CD4-positive, CD25-positive, alpha-beta regulatory T cell (primary cell): ENCODE measurements at regions not wholly inside any gene's neighbourhood (a gene's known extent, or its start where the extent isn't known, plus 50 kb on each side); places are given as distances from the start of the nearest gene placed in this dataset.

Source experiments
- ATAC-seq, 2 donors: fragments of 150-1000 bp; cut with Tn5 transposase; one replicate each; pipeline ENCODE4 v1.10.0; 2021; ENCODE audit warnings: low read depth in 2 of 2, moderate number of reproducible peaks in 2 of 2, moderate library complexity in 1 of 2
- DNase-seq, 3 donors: peaks; one replicate each; pipeline versions ENCODE4 v3.0.0 to v3.0.0-alpha.2; 2012 to 2022; ENCODE audit warnings: mixed read lengths in 1 of 3
- H3K27ac ChIP-seq: one replicate; pipeline ENCODE4 v1.7.0; 2013; ENCODE audit warnings: mild to moderate bottlenecking, low read length; ENCODE audit not compliant: insufficient read depth, poor library complexity, severe bottlenecking
- H3K27me3 ChIP-seq: one replicate; pipeline ENCODE4 v1.7.0; 2013; ENCODE audit warnings: low read length; ENCODE audit not compliant: control insufficient read depth, insufficient read depth
- H3K36me3 ChIP-seq: one replicate; pipeline ENCODE4 v1.7.0; 2013; ENCODE audit warnings: mild to moderate bottlenecking, low read length, moderate library complexity; ENCODE audit not compliant: control insufficient read depth, insufficient read depth
- H3K4me1 ChIP-seq: 2 replicates; pipeline ENCODE4 v1.7.0; 2013; ENCODE audit warnings: mild to moderate bottlenecking, low read length; ENCODE audit not compliant: insufficient read depth, control insufficient read depth, poor library complexity, severe bottlenecking
- H3K4me3 ChIP-seq: one replicate; pipeline ENCODE4 v1.7.0; 2013; ENCODE audit warnings: low read depth, mild to moderate bottlenecking, low read length, moderate library complexity
- H3K9me3 ChIP-seq, 2 experiments: 1 replicate in 1 of 2; 2 replicates in 1 of 2; pipeline ENCODE4 v1.7.0; 2013; ENCODE audit warnings: low read length in 2 of 2, mild to moderate bottlenecking in 1 of 2, moderate library complexity in 1 of 2; ENCODE audit not compliant: control insufficient read depth in 2 of 2
- H3K27ac Mint-ChIP-seq, 3 donors: one replicate each; pipeline ENCODE4 v1.8.0; 2020 to 2022; ENCODE audit warnings: mild to moderate bottlenecking in 3 of 3, mixed read lengths in 3 of 3, moderate library complexity in 2 of 3
- H3K27me3 Mint-ChIP-seq: one replicate; pipeline ENCODE4 v1.8.0; 2022; ENCODE audit warnings: mild to moderate bottlenecking, mixed read lengths
- H3K36me3 Mint-ChIP-seq: one replicate; pipeline ENCODE4 v1.8.0; 2020; ENCODE audit warnings: mixed read lengths
- H3K4me1 Mint-ChIP-seq, 4 donors: one replicate each; pipeline ENCODE4 v1.8.0; 2020 to 2022; ENCODE audit warnings: mixed read lengths in 4 of 4, mild to moderate bottlenecking in 1 of 4
- H3K4me3 Mint-ChIP-seq, 4 donors: one replicate each; pipeline ENCODE4 v1.8.0; 2020 to 2022; ENCODE audit warnings: mild to moderate bottlenecking in 4 of 4, mixed read lengths in 4 of 4, moderate library complexity in 3 of 4
- H3K9me3 Mint-ChIP-seq, 7 donors: one replicate each; pipeline ENCODE4 v1.8.0; 2020 to 2022; ENCODE audit warnings: mixed read lengths in 7 of 7, mild to moderate bottlenecking in 3 of 7, moderate library complexity in 2 of 7

DNA sequence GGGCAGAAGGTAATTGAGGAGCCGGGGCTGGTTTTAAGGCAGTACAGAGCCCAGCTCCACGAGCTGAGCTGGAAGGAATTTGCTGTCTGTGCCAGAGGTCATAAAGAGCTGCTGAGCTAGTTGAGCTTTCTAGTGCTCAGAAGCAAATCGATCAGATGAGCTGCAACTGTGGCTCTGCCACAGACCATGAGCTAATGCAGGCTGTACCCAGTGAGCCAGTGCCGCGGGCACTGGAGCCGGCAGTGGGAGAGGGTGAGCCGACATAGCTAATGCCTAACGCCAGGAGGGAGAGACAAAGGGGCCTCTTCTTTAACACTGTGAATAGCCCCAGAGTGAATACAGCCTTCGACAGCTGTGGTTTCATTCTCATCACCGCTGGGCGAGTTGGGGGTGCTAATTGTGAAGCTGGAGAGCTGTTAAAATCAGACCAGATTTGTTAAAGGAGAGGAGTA lies 410.1 kb upstream of the TCF4 start:
- Mint-ChIP-seq H3K9me3 (peaks cover 0 to 10% (median 4%) of the 10 kb centered on the region in 7 donors), H3K36me3 (no peaks in the 10 kb centered on the region), H3K27ac (no peak overlapping the region), H3K4me3 (no peak overlapping the region), H3K4me1 (peaks cover 0 to 2% (median 0%) of the 10 kb centered on the region in 4 donors), H3K27me3 (no peaks in the 10 kb centered on the region)
- H3K27ac ChIP-seq, result no peak overlapping the region
- H3K4me1 ChIP-seq, result no peaks in the 10 kb centered on the region
- H3K4me3 ChIP-seq, result no peak overlapping the region
- peaks cover 0 to 2% of the 10 kb centered on the region in 2 experiments for H3K9me3 ChIP-seq
- DNase-seq, result no peak
- ATAC-seq, result no peak
- no peaks in the 10 kb centered on the region for H3K27me3 ChIP-seq
- no peaks in the 10 kb centered on the region for H3K36me3 ChIP-seq

DNA sequence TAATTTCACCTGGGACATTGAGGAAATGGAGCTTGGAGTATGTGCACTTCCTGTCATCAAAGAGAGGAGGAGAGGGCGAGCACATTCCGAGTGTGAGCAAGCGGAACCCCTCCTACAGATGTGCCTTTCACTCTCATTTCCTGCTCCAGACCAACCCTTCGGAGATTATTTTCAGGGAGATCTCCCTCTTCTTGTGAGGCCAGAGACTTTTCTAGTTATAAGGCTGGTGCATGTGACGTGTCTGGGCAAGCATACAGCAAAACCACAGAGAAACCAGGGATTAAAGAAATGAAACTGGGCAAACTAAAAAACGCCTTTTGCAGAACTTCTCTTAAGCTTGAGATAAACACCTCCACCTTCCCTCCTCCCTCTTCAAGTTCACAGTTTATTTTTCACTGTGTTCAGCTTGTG lies 409.2 kb upstream of the TCF4 start:
- H3K36me3 Mint-ChIP-seq, result no peaks in the 10 kb centered on the region
- DNase-seq (no peak), ATAC-seq (no peak)
- no peaks in the 10 kb centered on the region for H3K36me3 ChIP-seq
- no peak overlapping the region for H3K4me3 ChIP-seq
- H3K27me3 ChIP-seq, result no peaks in the 10 kb centered on the region
- no peaks in the 10 kb centered on the region for H3K27me3 Mint-ChIP-seq
- H3K9me3 ChIP-seq, result peaks cover 0 to 2% of the 10 kb centered on the region in 2 experiments
- peaks cover 0 to 2% (median 0%) of the 10 kb centered on the region in 4 donors for H3K4me1 Mint-ChIP-seq
- peaks cover 0 to 10% (median 4%) of the 10 kb centered on the region in 7 donors for H3K9me3 Mint-ChIP-seq
- H3K4me3 Mint-ChIP-seq, result no peak overlapping the region
- H3K27ac Mint-ChIP-seq, result no peak overlapping the region
- no peaks in the 10 kb centered on the region for H3K4me1 ChIP-seq
- no peak overlapping the region for H3K27ac ChIP-seq

DNA sequence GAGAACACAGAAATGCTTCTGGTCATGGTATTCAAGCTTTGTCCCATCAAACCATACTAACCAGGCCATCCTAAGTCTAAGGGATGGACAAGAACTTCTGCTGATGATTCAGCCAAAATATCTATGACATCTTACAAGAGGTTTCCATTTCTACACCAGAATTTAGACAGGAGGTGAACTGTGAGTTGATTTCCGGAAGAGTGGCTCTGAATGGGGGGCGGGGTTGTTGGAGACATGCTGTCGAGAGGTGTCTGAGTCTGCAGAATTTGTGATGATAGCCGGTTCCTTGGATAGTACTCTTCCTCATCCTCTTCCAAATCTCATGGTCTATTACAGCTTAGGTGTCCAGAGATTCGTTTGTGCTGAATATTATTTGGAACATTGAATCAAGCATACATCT lies 408.7 kb upstream of the TCF4 start:
- Histone ChIP-seq H3K4me1 (no peaks in the 10 kb centered on the region), H3K36me3 (no peaks in the 10 kb centered on the region), H3K4me3 (no peak overlapping the region), H3K27ac (no peak overlapping the region), H3K27me3 (no peaks in the 10 kb centered on the region), H3K9me3 (peaks cover 0 to 2% of the 10 kb centered on the region in 2 experiments)
- Mint-ChIP-seq H3K9me3 (peaks cover 0 to 10% (median 6%) of the 10 kb centered on the region in 7 donors), H3K27me3 (no peaks in the 10 kb centered on the region), H3K4me1 (peaks cover 0 to 2% (median 0%) of the 10 kb centered on the region in 4 donors), H3K4me3 (no peak overlapping the region), H3K36me3 (no peaks in the 10 kb centered on the region), H3K27ac (no peak overlapping the region)
- DNase-seq (no peak), ATAC-seq (no peak)

DNA sequence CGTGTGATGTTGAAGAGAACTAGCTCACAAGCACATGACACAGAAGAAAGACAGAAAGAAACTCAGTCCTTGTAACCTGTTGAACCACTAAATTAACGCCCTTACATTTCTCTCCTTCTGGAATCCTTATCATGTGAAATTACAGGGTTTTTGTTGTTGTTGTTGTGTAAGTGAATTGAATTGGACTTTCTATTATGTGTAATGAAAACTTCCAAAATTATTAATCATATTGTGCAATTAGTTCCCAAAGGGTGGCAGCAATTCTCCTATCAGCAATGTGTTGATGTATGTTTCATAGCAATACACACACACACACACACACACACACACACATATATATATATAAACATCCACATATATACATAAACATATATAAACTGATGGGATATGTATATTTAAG lies 402.2 kb upstream of the TCF4 start:
- H3K36me3 Mint-ChIP-seq, result no peaks in the 10 kb centered on the region
- no peaks in the 10 kb centered on the region for H3K9me3 ChIP-seq
- no peak overlapping the region for H3K27ac ChIP-seq
- H3K4me3 ChIP-seq, result no peak overlapping the region
- H3K27me3 Mint-ChIP-seq, result no peaks in the 10 kb centered on the region
- no peaks in the 10 kb centered on the region for H3K4me1 Mint-ChIP-seq
- H3K9me3 Mint-ChIP-seq, result peaks cover 2 to 26% (median 6%) of the 10 kb centered on the region in 7 donors
- H3K27me3 ChIP-seq, result no peaks in the 10 kb centered on the region
- H3K4me1 ChIP-seq, result no peaks in the 10 kb centered on the region
- ATAC-seq (no peak), DNase-seq (no peak)
- H3K4me3 Mint-ChIP-seq, result no peak overlapping the region
- no peaks in the 10 kb centered on the region for H3K36me3 ChIP-seq
- no peak overlapping the region for H3K27ac Mint-ChIP-seq

DNA sequence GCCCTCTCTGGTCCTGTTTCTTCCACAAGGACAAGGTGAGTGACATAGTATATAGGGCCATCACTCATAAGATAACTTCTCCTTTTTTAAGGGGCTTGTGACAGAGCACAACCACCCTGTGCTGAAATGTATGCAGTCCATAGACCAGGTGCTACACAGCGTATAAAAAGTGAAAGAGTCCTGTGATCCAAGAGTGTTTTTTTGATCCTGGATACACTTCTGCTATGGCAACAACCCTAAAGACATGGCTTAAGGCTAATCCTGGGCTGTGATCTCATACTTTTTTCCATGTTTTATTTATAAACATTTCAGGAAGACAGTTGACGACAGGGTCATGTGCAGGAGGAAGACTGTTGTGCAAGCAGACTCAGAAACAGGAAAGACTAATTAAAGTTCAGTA lies 400.5 kb upstream of the TCF4 start:
- no peaks in the 10 kb centered on the region for H3K27me3 Mint-ChIP-seq
- no peaks in the 10 kb centered on the region for H3K27me3 ChIP-seq
- H3K4me3 Mint-ChIP-seq, result no peak overlapping the region
- no peaks in the 10 kb centered on the region for H3K4me1 ChIP-seq
- no peak overlapping the region for H3K4me3 ChIP-seq
- H3K36me3 Mint-ChIP-seq, result no peaks in the 10 kb centered on the region
- H3K27ac Mint-ChIP-seq, result no peak overlapping the region
- no peaks in the 10 kb centered on the region for H3K4me1 Mint-ChIP-seq
- no peak overlapping the region for H3K27ac ChIP-seq
- H3K36me3 ChIP-seq, result no peaks in the 10 kb centered on the region
- H3K9me3 ChIP-seq, result no peaks in the 10 kb centered on the region
- peaks cover 2 to 30% (median 4%) of the 10 kb centered on the region in 7 donors for H3K9me3 Mint-ChIP-seq
- no peak for ATAC-seq
- no peak for DNase-seq

DNA sequence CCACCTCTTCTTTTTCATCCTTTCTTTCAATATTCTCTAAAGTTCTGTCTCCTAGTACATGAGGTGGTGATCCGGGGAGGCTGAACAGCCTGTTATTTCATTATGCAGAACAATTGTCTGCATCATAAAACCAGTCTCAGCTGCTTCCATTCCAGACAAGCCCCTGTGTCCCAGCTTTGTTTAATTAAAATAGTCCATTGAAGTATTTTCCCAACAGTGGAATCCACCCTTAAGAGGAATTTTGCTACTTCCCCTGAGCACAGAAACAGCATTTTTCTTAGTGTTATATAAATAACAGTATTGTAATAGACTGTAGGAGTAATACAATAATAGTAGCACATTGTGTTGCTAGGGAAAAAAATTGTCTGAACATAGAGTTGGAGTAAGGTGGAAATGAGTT lies 395.4 kb upstream of the TCF4 start:
- Mint-ChIP-seq H3K4me1 (no peaks in the 10 kb centered on the region), H3K4me3 (no peak overlapping the region), H3K36me3 (no peaks in the 10 kb centered on the region), H3K27ac (no peak overlapping the region), H3K9me3 (peaks cover 0 to 26% (median 5%) of the 10 kb centered on the region in 7 donors), H3K27me3 (no peaks in the 10 kb centered on the region)
- DNase-seq, result no peak
- H3K36me3 ChIP-seq, result no peaks in the 10 kb centered on the region
- no peak overlapping the region for H3K27ac ChIP-seq
- no peaks in the 10 kb centered on the region for H3K4me1 ChIP-seq
- H3K4me3 ChIP-seq, result no peak overlapping the region
- ATAC-seq, result no peak
- no peaks in the 10 kb centered on the region for H3K27me3 ChIP-seq
- H3K9me3 ChIP-seq, result no peaks in the 10 kb centered on the region

DNA sequence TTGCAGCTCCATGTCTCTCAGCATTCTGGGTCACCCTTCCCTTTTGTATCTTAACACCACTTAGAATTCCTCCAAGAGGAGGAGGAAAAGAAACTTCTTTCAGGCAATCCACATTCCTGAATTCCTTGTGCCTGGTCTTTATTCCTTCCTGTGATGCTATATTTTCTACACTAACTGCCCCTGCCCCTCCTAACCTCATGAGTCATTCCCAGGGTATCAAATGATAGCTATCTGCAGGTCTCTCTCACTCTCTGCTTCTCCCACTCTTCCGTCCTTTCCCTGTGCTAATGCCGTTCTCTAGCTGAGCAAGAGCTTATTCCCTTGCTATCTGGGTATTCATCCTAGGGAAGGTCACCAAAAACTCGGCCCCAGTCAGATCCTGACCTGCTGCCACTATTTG lies 395.0 kb upstream of the TCF4 start:
- no peaks in the 10 kb centered on the region for H3K27me3 Mint-ChIP-seq
- H3K9me3 Mint-ChIP-seq, result peaks cover 0 to 22% (median 5%) of the 10 kb centered on the region in 7 donors
- no peaks in the 10 kb centered on the region for H3K27me3 ChIP-seq
- H3K4me1 ChIP-seq, result no peaks in the 10 kb centered on the region
- no peak overlapping the region for H3K27ac Mint-ChIP-seq
- H3K27ac ChIP-seq, result no peak overlapping the region
- no peaks in the 10 kb centered on the region for H3K36me3 Mint-ChIP-seq
- no peak for ATAC-seq
- no peak overlapping the region for H3K4me3 Mint-ChIP-seq
- H3K9me3 ChIP-seq, result no peaks in the 10 kb centered on the region
- H3K4me3 ChIP-seq, result no peak overlapping the region
- no peak for DNase-seq
- H3K36me3 ChIP-seq, result no peaks in the 10 kb centered on the region
- no peaks in the 10 kb centered on the region for H3K4me1 Mint-ChIP-seq

DNA sequence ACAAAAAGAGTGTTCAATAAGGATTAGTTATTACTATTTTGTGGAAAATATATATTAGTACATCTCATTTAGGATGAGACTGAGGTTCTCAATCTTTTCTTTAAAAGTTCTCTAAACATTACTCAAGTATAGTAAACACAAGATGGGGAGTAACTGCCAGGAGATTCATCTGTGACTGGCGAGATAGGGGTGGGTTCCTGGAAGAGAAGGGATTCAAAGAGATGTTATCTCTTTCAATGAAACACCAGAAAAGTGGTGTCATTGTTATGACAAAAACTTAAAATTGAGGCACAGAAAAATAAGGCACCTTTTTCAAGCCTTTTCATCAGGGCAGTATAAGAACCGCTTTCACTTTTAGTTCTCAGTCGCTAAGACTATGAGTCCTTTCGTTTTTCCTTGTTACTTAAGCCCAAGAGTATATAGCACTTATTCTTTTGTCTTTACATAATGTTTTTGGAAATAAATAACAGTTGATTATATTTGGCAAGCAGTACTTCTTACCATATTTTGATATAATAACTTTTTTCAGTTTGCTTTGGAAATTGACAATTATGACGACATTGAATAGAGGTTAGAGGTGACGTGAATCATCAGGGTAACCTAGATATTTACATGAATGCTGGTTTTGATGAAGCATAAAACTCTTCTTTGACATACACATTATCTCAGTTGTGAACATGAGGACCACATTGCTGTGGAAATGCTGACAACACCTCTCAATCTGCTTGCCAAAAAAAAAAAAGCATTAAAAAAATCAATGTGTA lies 393.9 kb upstream of the TCF4 start:
- Histone ChIP-seq H3K27ac (no peak overlapping the region), H3K4me3 (no peak overlapping the region), H3K4me1 (no peaks in the 10 kb centered on the region), H3K36me3 (no peaks in the 10 kb centered on the region), H3K9me3 (no peaks in the 10 kb centered on the region), H3K27me3 (no peaks in the 10 kb centered on the region)
- Mint-ChIP-seq H3K4me3 (no peak overlapping the region), H3K27ac (no peak overlapping the region), H3K27me3 (no peaks in the 10 kb centered on the region), H3K36me3 (no peaks in the 10 kb centered on the region), H3K9me3 (peaks cover 0 to 24% (median 5%) of the 10 kb centered on the region in 7 donors), H3K4me1 (no peaks in the 10 kb centered on the region)
- DNase-seq (no peak), ATAC-seq (no peak)
